HepG2 (cell line): ENCODE measurements at regions not wholly inside any gene's neighbourhood (a gene's known extent, or its start where the extent isn't known, plus 50 kb on each side); places are given as distances from the start of the nearest gene placed in this dataset.

Experiments
- ATAC-seq: fragments of 200-7000 bp; cut with Tn5 transposase; 3 replicates; pipeline ENCODE4 v1.9.1; 2020; ENCODE audit warnings: mild to moderate bottlenecking, moderate library complexity
- BruUV-seq: library from RNA; stranded (reverse); fragments of 400-500 nt; replicated peaks from 2 replicates; lab custom pipeline; 2021; lab: Mats Ljungman, UMichigan
- CTCF ChIA-PET: fragments of 300-600 bp; formaldehyde crosslinking; extraction: SDS; loops from one replicate; lab custom pipeline; 2021; ENCODE audit warnings: low total read pairs, inconsistent platforms, low intra/inter-chr PET ratio; lab: Yijun Ruan, JAX
- POLR2A ChIA-PET: fragments of 350-600 bp; sonication (Branson Sonifier 250); formaldehyde crosslinking; loops from one replicate; lab custom pipeline; 2020; ENCODE audit warnings: antibody characterized with exemption, inconsistent platforms; lab: Yijun Ruan, JAX
- DNase-seq: peaks from one replicate; pipeline ENCODE4 v3.0.0-alpha.2; 2015; ENCODE audit warnings: low spot score
- FAIRE-seq: peaks from 3 replicates; lab custom pipeline; 2011; peaks lifted over from hg19 to GRCh38; lab: Jason Lieb, UNC
- H2AFZ ChIP-seq: one replicate; pipeline ENCODE4 v1.6.1; 2011; ENCODE audit warnings: low read length, inconsistent platforms
- H3K27ac ChIP-seq: fragments of 300-600 bp; 3 replicates; pipeline ENCODE4 v1.8.0; 2011; ENCODE audit warnings: mixed run types, mild to moderate bottlenecking, mixed read lengths, low read length, inconsistent platforms; ENCODE audit not compliant: insufficient read depth; ENCODE audit errors: extremely low read length
- H3K27me3 ChIP-seq, 2 experiments: fragments of 200-600 bp in 1 of 2; 2 replicates in 1 of 2; 3 replicates in 1 of 2; pipeline versions ENCODE4 v1.6.0 to v1.8.0; 2011; ENCODE audit warnings: low read length in 2 of 2, mild to moderate bottlenecking in 2 of 2, moderate library complexity in 2 of 2, inconsistent platforms in 1 of 2; ENCODE audit not compliant: insufficient read depth in 2 of 2, control insufficient read depth in 1 of 2
- H3K36me3 ChIP-seq, 2 experiments: fragments of 200-600 bp in 1 of 2; replicated peaks in 1 of 2; 2 replicates in 1 of 2; 3 replicates in 1 of 2; pipeline versions ENCODE4 v1.5.1 to v1.8.0; 2011; ENCODE audit warnings: low read length in 2 of 2, inconsistent platforms in 1 of 2; ENCODE audit not compliant: insufficient read depth in 2 of 2, control insufficient read depth in 1 of 2
- H3K4me1 ChIP-seq: 2 replicates; pipeline ENCODE4 v1.5.1; 2012; ENCODE audit warnings: low read length, inconsistent platforms; ENCODE audit not compliant: insufficient read depth
- H3K4me2 ChIP-seq: 2 replicates; pipeline ENCODE4 v1.6.0; 2011; ENCODE audit warnings: low read depth, low read length, inconsistent platforms
- H3K4me3 ChIP-seq, 3 experiments: fragments of 200-600 bp in 1 of 3; sonication (generic), shearing (Covaris generic) in 1 of 3; replicated peaks in 1 of 3; 2 replicates each; pipeline ENCODE4 v1.5.1; 2011 to 2016; ENCODE audit warnings: low read length in 3 of 3, inconsistent platforms in 2 of 3, low read depth in 2 of 3, mild to moderate bottlenecking in 2 of 3, control low read depth in 1 of 3, mixed read lengths in 1 of 3; ENCODE audit not compliant: insufficient read depth in 1 of 3
- H3K79me2 ChIP-seq: one replicate; pipeline ENCODE4 v1.6.1; 2011; ENCODE audit warnings: low read length, inconsistent platforms; ENCODE audit not compliant: insufficient read depth
- H3K9ac ChIP-seq: 2 replicates; pipeline ENCODE4 v1.6.0; 2011; ENCODE audit warnings: mild to moderate bottlenecking, low read depth, low read length, inconsistent platforms; ENCODE audit not compliant: insufficient read depth
- H3K9me3 ChIP-seq: 2 replicates; pipeline ENCODE4 v1.5.1; 2012; ENCODE audit warnings: mild to moderate bottlenecking, low read length
- H4K20me1 ChIP-seq: 2 replicates; pipeline ENCODE4 v1.6.0; 2011; ENCODE audit warnings: inconsistent platforms, mild to moderate bottlenecking, low read length, moderate library complexity; ENCODE audit not compliant: insufficient read depth
- CEBPB ChIP-seq: IDR thresholded peaks from 2 replicates; pipeline ENCODE4 v1.6.1; 2011; ENCODE audit warnings: low read depth, low read length, improper control_type of control experiment, borderline replicate concordance
- E2F5 ChIP-seq: sonication (generic); formaldehyde crosslinking; conservative IDR thresholded peaks from 2 replicates; pipeline ENCODE4 v1.4.0; 2020; ENCODE audit warnings: missing genetic modification reagents
- EHMT2 ChIP-seq: fragments of 200-600 bp; sonication (generic); IDR thresholded peaks from 2 replicates; pipeline ENCODE4 v1.7.0; 2017; ENCODE audit warnings: antibody characterized with exemption, low read depth, low read length, borderline replicate concordance
- NFKBIZ ChIP-seq: IDR thresholded peaks from 2 replicates; pipeline ENCODE4 v1.6.1; 2018; ENCODE audit warnings: missing genetic modification reagents, missing compliant biosample characterization
- NR3C1 ChIP-seq: sonication (generic); formaldehyde crosslinking; IDR thresholded peaks from 2 replicates; pipeline ENCODE4 v1.4.0; 2020; ENCODE audit warnings: missing genetic modification reagents
- SNAI1 ChIP-seq: sonication (generic); formaldehyde crosslinking; IDR thresholded peaks from 2 replicates; pipeline ENCODE4 v1.5.0; 2020; ENCODE audit warnings: mild to moderate bottlenecking, missing genetic modification reagents, borderline replicate concordance
- THYN1 ChIP-seq: sonication (generic); formaldehyde crosslinking; IDR thresholded peaks from 2 replicates; pipeline ENCODE4 v1.8.1; 2023; ENCODE audit warnings: low read depth, mild to moderate bottlenecking, moderate library complexity, missing genetic modification reagents, borderline replicate concordance
- ZBTB38 ChIP-seq: sonication (generic); formaldehyde crosslinking; IDR thresholded peaks from 2 replicates; pipeline ENCODE4 v1.5.1; 2020; ENCODE audit warnings: mild to moderate bottlenecking, missing genetic modification reagents
- ZBTB4 ChIP-seq: sonication (generic); formaldehyde crosslinking; IDR thresholded peaks from 2 replicates; pipeline ENCODE4 v1.4.0; 2020; ENCODE audit warnings: missing genetic modification reagents, mild to moderate bottlenecking, borderline replicate concordance
- ZMYM2 ChIP-seq: sonication (generic); formaldehyde crosslinking; IDR thresholded peaks from 2 replicates; pipeline ENCODE4 v1.8.0; 2022; ENCODE audit warnings: mild to moderate bottlenecking, missing genetic modification reagents
- ZNF180 ChIP-seq: sonication (generic); formaldehyde crosslinking; IDR thresholded peaks from 2 replicates; pipeline ENCODE4 v1.4.0; 2020; ENCODE audit warnings: low read depth, missing genetic modification reagents, borderline replicate concordance
- ZNF720 ChIP-seq: sonication (generic); formaldehyde crosslinking; IDR thresholded peaks from 2 replicates; pipeline ENCODE4 v1.4.0; 2020; ENCODE audit warnings: missing genetic modification reagents
- WGBS: methylation state at CpG from one replicate; pipeline ENCODE4 v1.1.6; 2017; ENCODE audit warnings: low lambda C conversion rate; 5-methylcytosine and 5-hydroxymethylcytosine counted together
- in situ Hi-C: cut with HindIII; loops from 2 replicates; pipeline ENCODE4 v1.10.0; 2017; ENCODE audit warnings: low pct_unique_long_range_greater_than_20kb; ENCODE audit not compliant: extremely low pct_ligation_motif_present
- intact Hi-C: fragments of 100-400 bp; cut with micrococcal nuclease; formaldehyde crosslinking; loops from one replicate; pipeline ENCODE4 v1.10.0; 2022; ENCODE audit not compliant: unreplicated experiment

GRCh38 chrY:7881696-7882095, 970.1 kb upstream of the AMELY start (continued):
- no peak for TF ChIP-seq THYN1 (CRISPR knock-in tag)
- no peak for TF ChIP-seq SNAI1 (CRISPR knock-in tag)

- Histone ChIP-seq H3K4me1 (no peaks in the 10 kb centered on the region), H4K20me1 (no peaks in the 10 kb centered on the region), H3K4me2 (no peak overlapping the region), H3K9me3 (no peaks in the 10 kb centered on the region), H3K27me3 (no peaks in the 10 kb centered on the region), H3K4me3 (no peak overlapping the region), H3K9ac (no peak overlapping the region), H2AFZ (no peak overlapping the region), H3K36me3 (no peaks in the 10 kb centered on the region), H3K27ac (no peak overlapping the region), H3K79me2 (no peaks in the 10 kb centered on the region)
- in situ Hi-C loops: no loop called here
- FAIRE-seq (no peak), ATAC-seq (no peak), DNase-seq (no peak)
- intact Hi-C loops: loop anchor here (10.0 kb wide), 1 partner anchor 534 kb away; no protein-coding TSS in a partner anchor
- TF ChIP-seq ZMYM2 (CRISPR knock-in tag): no peak
- TF ChIP-seq CEBPB: 0 out of 2 replicates have a peak, but pooled peaks have one; percentile 29
- no TSS peak for BruUV-seq
- CTCF ChIA-PET: no interaction called here
- WGBS: 0% methylated on average over 1 of the region's 4 CpGs
- POLR2A ChIA-PET: no interaction called here
Observed at GRCh38 chrY:7879245-7879644, 967.7 kb upstream of the AMELY start.

- Histone ChIP-seq H3K36me3 (no peaks in the 10 kb centered on the region), H3K27ac (no peak overlapping the region), H3K9ac (no peak overlapping the region), H2AFZ (no peak overlapping the region), H3K79me2 (no peaks in the 10 kb centered on the region), H3K4me1 (no peaks in the 10 kb centered on the region), H3K4me3 (no peak overlapping the region), H4K20me1 (no peaks in the 10 kb centered on the region), H3K9me3 (no peaks in the 10 kb centered on the region), H3K4me2 (no peak overlapping the region), H3K27me3 (no peaks in the 10 kb centered on the region)
- intact Hi-C loops (loop anchor here (10.0 kb wide), 1 partner anchor 534 kb away; no protein-coding TSS in a partner anchor), in situ Hi-C loops (no loop called here)
- whole genome bisulfite sequencing: no CpG with 5 or more reads among the region's 1 CpG
- BruUV-seq: no TSS peak
- ATAC-seq: no peak
- no peak for DNase-seq
- no peak for FAIRE-seq
- ChIA-PET CTCF (no interaction called here), POLR2A (no interaction called here)
- TF ChIP-seq NR3C1: no peak
- TF ChIP-seq NFKBIZ (CRISPR knock-in tag): no peak
- TF ChIP-seq ZBTB4 (CRISPR knock-in tag): no peak
- TF ChIP-seq E2F5 (CRISPR knock-in tag): no peak
- TF ChIP-seq ZBTB38 (CRISPR knock-in tag): no peak
- no peak for TF ChIP-seq EHMT2
- TF ChIP-seq ZNF720: no peak
- TF ChIP-seq ZNF180 (CRISPR knock-in tag): no peak
Observed at GRCh38 chrY:7878719-7879118, 967.2 kb upstream of the AMELY start.
